Loucy (cell line): ENCODE measurements at regions not wholly inside any gene's neighbourhood (a gene's known extent, or its start where the extent isn't known, plus 50 kb on each side); places are given as distances from the start of the nearest gene placed in this dataset.
"Not testable (repeated sequence)": the region's sequence is repeated elsewhere in the genome, so short reads cannot be mapped to it uniquely, and the experiment has no call there.

Source experiments
- H2AFZ ChIP-seq: fragments of 200-600 bp; sonication (generic); 2 replicates; pipeline ENCODE4 v1.6.0; 2016; ENCODE audit warnings: antibody characterized with exemption, mild to moderate bottlenecking, low read length, moderate library complexity
- H3F3A ChIP-seq: fragments of 200-600 bp; 2 replicates; pipeline ENCODE4 v1.6.0; 2016; ENCODE audit warnings: antibody characterized with exemption, low read depth, mild to moderate bottlenecking
- H3K27me3 ChIP-seq: fragments of 200-600 bp; sonication (generic); 2 replicates; pipeline ENCODE4 v1.6.1; 2014; ENCODE audit warnings: low read length, mild to moderate bottlenecking; ENCODE audit not compliant: insufficient read depth, poor library complexity, severe bottlenecking
- H3K36me3 ChIP-seq: fragments of 200-600 bp; sonication (generic); 2 replicates; pipeline ENCODE4 v1.6.1; 2016; ENCODE audit warnings: low read length; ENCODE audit not compliant: insufficient read depth
- H3K4me1 ChIP-seq: fragments of 200-600 bp; sonication (generic); 2 replicates; pipeline ENCODE4 v1.5.1; 2014; ENCODE audit warnings: low read length, mild to moderate bottlenecking; ENCODE audit not compliant: insufficient read depth, poor library complexity, severe bottlenecking
- H3K4me2 ChIP-seq: fragments of 200-600 bp; sonication (generic); 2 replicates; pipeline ENCODE4 v1.6.0; 2014; ENCODE audit warnings: antibody characterized with exemption, low read length, low read depth, mild to moderate bottlenecking; ENCODE audit not compliant: poor library complexity, severe bottlenecking
- H3K4me3 ChIP-seq: fragments of 200-600 bp; sonication (generic); 2 replicates; pipeline ENCODE4 v1.5.1; 2014; ENCODE audit warnings: low read length, mild to moderate bottlenecking, mixed read lengths; ENCODE audit not compliant: poor library complexity, severe bottlenecking
- H3K79me2 ChIP-seq: fragments of 200-600 bp; sonication (generic); 2 replicates; pipeline ENCODE4 v1.6.1; 2014; ENCODE audit warnings: low read length; ENCODE audit not compliant: insufficient read depth
- H3K9ac ChIP-seq: fragments of 200-600 bp; sonication (generic); 2 replicates; pipeline ENCODE4 v1.6.0; 2014; ENCODE audit warnings: mild to moderate bottlenecking, low read depth, low read length, moderate library complexity; ENCODE audit not compliant: poor library complexity, severe bottlenecking
- H3K9me2 ChIP-seq: fragments of 200-600 bp; sonication (generic); replicated peaks from 2 replicates; pipeline ENCODE4 v1.6.1; 2016; ENCODE audit warnings: low read depth, low read length, mixed read lengths
- H3K9me3 ChIP-seq: fragments of 200-600 bp; sonication (generic); 2 replicates; pipeline ENCODE4 v1.6.1; 2014; ENCODE audit warnings: mild to moderate bottlenecking, antibody characterized with exemption, low read length, low read depth; ENCODE audit not compliant: insufficient read depth
- H4K20me1 ChIP-seq: fragments of 200-600 bp; sonication (generic); 2 replicates; pipeline ENCODE4 v1.6.0; 2014; ENCODE audit warnings: antibody characterized with exemption, low read length, mild to moderate bottlenecking; ENCODE audit not compliant: insufficient read depth, poor library complexity, severe bottlenecking
- CTCF ChIP-seq: fragments of 200-600 bp; sonication (generic); conservative IDR thresholded peaks from 2 replicates; pipeline ENCODE4 v1.5.1; 2014; ENCODE audit warnings: mild to moderate bottlenecking, antibody characterized with exemption, low read length
- EZH2phosphoT487 ChIP-seq: fragments of 200-600 bp; IDR thresholded peaks from 2 replicates; pipeline ENCODE4 v1.6.1; 2018; ENCODE audit warnings: antibody characterized with exemption, mild to moderate bottlenecking, moderate library complexity, borderline replicate concordance

GRCh38 chr5:116772806-116773205, 198.2 kb upstream of the SEMA6A start:
- Histone ChIP-seq H3K79me2 (no peaks in the 10 kb centered on the region), H3K4me1 (no peaks in the 10 kb centered on the region), H4K20me1 (no peaks in the 10 kb centered on the region), H3K4me2 (no peak overlapping the region), H3F3A (no peaks in the 10 kb centered on the region), H3K9me3 (no peaks in the 10 kb centered on the region), H3K9ac (no peak overlapping the region), H3K36me3 (no peaks in the 10 kb centered on the region), H3K27me3 (no peaks in the 10 kb centered on the region), H3K4me3 (no peak overlapping the region), H3K9me2 (no peaks in the 10 kb centered on the region), H2AFZ (no peak overlapping the region)
- no peak for TF ChIP-seq CTCF
- TF ChIP-seq EZH2phosphoT487, result no peak

GRCh38 chr5:116772152-116772501, 197.5 kb upstream of the SEMA6A start:
- Histone ChIP-seq H3K27me3 (no peaks in the 10 kb centered on the region), H3K9me3 (no peaks in the 10 kb centered on the region), H3K79me2 (no peaks in the 10 kb centered on the region), H3K9me2 (no peaks in the 10 kb centered on the region), H3K4me2 (no peak overlapping the region), H3F3A (no peaks in the 10 kb centered on the region), H3K4me3 (no peak overlapping the region), H3K9ac (no peak overlapping the region), H4K20me1 (no peaks in the 10 kb centered on the region), H3K36me3 (no peaks in the 10 kb centered on the region), H2AFZ (no peak overlapping the region), H3K4me1 (no peaks in the 10 kb centered on the region)
- TF ChIP-seq EZH2phosphoT487, result no peak
- no peak for TF ChIP-seq CTCF

GRCh38 chr5:116771466-116772151, 197.0 kb upstream of the SEMA6A start:
- no peak overlapping the region for H2AFZ ChIP-seq
- H3K36me3 ChIP-seq, result no peaks in the 10 kb centered on the region
- TF ChIP-seq EZH2phosphoT487 (no peak), CTCF (no peak)
- no peak overlapping the region for H3K4me2 ChIP-seq
- H3K9ac ChIP-seq, result no peak overlapping the region
- no peaks in the 10 kb centered on the region for H3K4me1 ChIP-seq
- H3F3A ChIP-seq, result no peaks in the 10 kb centered on the region
- no peaks in the 10 kb centered on the region for H3K9me2 ChIP-seq
- H4K20me1 ChIP-seq, result no peaks in the 10 kb centered on the region
- H3K27me3 ChIP-seq, result no peaks in the 10 kb centered on the region
- no peaks in the 10 kb centered on the region for H3K79me2 ChIP-seq
- H3K4me3 ChIP-seq, result no peak overlapping the region
- no peaks in the 10 kb centered on the region for H3K9me3 ChIP-seq

- not testable (repeated sequence) for H3K9ac ChIP-seq, H3K4me3 ChIP-seq, H3K36me3 ChIP-seq, H3K9me3 ChIP-seq, H3K4me2 ChIP-seq, H4K20me1 ChIP-seq, H3K79me2 ChIP-seq, H3K4me1 ChIP-seq, H2AFZ ChIP-seq, H3K27me3 ChIP-seq, H3K9me2 ChIP-seq, H3F3A ChIP-seq
These were observed 195.3 kb upstream of the SEMA6A start for GRCh38 chr5:116769953-116770352.
